ENCODE measurements at regions not wholly inside any gene's neighbourhood (a gene's known extent, or its start where the extent isn't known, plus 50 kb on each side); places are given as distances from the start of the nearest gene placed in this dataset.

DNA sequence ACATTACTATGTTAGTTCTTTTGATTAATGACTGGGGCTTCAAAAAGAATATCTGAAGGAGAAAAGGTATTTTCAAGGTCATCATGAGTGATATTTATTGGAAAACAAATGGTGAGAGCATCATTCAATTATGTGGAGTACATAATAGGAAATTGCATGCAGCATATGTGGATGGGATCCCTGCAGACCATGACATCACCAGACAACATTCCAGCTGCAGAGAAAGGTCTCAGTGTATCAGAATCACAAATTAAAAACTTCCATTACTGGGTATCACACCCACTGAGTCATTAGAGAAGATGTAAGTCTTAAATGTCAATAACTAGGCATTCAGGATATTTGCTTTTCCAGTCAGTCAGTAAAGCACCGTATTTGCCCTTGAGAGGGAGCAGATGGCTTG, 574.4 kb upstream of the SLC10A2 start:
- H3K27ac ChIP-seq (ENCODE audit: insufficient read depth, low read length, poor library complexity, severe bottlenecking) = no peak overlapping the region
- H3K27me3 ChIP-seq (replicated peaks; ENCODE audit: control insufficient read depth, insufficient read depth, low read length, poor library complexity, severe bottlenecking) = no peaks in the 10 kb centered on the region
- no peaks in the 10 kb centered on the region for H3K4me1 ChIP-seq (ENCODE audit: control insufficient read depth, insufficient read depth, low read length, poor library complexity, severe bottlenecking)
- no peaks in the 10 kb centered on the region for H3K36me3 ChIP-seq (ENCODE audit: control insufficient read depth, insufficient read depth, low read length)
- DNase-seq = no peak
- H3K4me3 ChIP-seq (ENCODE audit: insufficient read depth, low read depth, low read length, poor library complexity, severe bottlenecking) = no peak overlapping the region
- no peaks in the 10 kb centered on the region for H3K9me3 ChIP-seq (ENCODE audit: control insufficient read depth, low read length)

DNA sequence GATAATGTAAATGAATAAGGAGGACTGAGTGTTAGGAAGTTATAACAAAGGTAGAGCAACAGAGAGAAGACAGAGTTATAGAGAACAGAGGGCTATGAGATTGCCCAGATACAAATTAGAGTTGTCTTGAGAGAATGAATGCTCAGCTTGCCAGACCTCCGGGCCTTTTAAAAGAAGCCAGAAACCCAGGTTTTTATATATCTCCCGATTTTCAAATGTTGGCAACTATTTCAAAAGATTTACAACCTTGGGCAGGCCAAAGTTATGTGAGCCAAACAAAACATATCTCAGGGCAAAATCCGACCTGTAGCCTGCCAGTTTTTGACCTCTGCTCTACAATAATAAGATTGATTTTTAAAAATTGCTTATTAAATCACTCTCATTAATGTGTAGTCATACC, 573.1 kb upstream of the SLC10A2 start:
- DNase-seq = no peak
- no peaks in the 10 kb centered on the region for H3K36me3 ChIP-seq (ENCODE audit: control insufficient read depth, insufficient read depth, low read length)
- H3K4me1 ChIP-seq (ENCODE audit: control insufficient read depth, insufficient read depth, low read length, poor library complexity, severe bottlenecking) = no peaks in the 10 kb centered on the region
- no peak overlapping the region for H3K4me3 ChIP-seq (ENCODE audit: insufficient read depth, low read depth, low read length, poor library complexity, severe bottlenecking)
- no peaks in the 10 kb centered on the region for H3K9me3 ChIP-seq (ENCODE audit: control insufficient read depth, low read length)
- no peak overlapping the region for H3K27ac ChIP-seq (ENCODE audit: insufficient read depth, low read length, poor library complexity, severe bottlenecking)
- H3K27me3 ChIP-seq (replicated peaks; ENCODE audit: control insufficient read depth, insufficient read depth, low read length, poor library complexity, severe bottlenecking) = no peaks in the 10 kb centered on the region

DNA sequence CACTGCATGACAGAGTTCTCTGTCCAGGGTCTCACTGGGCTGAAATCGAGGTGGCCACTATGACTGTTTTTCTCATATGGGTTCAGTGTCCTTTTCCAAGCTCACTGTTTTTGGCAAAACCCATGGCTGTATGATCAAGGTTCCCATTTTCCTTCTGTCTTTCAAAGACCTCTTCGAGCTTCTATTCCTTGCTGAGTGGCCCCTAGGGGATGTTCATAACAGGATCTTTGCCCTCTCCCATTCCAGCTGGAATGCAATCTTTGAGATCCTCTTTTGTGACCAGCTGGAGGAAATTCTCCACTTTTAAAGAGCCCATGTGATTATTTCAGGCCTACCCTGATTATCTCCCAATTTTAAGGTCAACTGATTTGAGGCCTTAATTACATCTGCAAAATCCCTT, 572.5 kb upstream of the SLC10A2 start:
- H3K4me1 ChIP-seq (ENCODE audit: control insufficient read depth, insufficient read depth, low read length, poor library complexity, severe bottlenecking) = no peaks in the 10 kb centered on the region
- no peaks in the 10 kb centered on the region for H3K9me3 ChIP-seq (ENCODE audit: control insufficient read depth, low read length)

DNA sequence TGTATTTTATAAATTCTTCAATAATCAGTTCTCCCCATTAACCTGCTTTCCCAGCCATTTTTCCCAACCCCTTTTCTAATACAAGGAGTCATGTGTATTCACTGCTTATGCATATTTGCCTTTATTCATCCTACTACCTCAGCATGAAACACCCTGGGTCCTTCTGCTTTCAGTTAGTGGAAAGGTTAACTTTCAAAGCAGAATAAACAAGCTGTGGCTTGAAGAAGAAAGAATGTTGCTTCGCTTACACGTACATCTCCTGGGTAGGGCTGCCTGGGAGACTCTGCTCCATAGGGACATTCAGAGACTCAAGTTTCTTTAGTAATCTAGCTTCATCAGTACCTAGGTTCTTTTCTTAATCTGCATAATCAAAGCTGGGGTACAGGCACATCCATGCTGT, 567.8 kb upstream of the SLC10A2 start:
- no peaks in the 10 kb centered on the region for H3K9me3 ChIP-seq (ENCODE audit: control insufficient read depth, low read length)
- no peak overlapping the region for H3K4me3 ChIP-seq (ENCODE audit: insufficient read depth, low read depth, low read length, poor library complexity, severe bottlenecking)
- no peak for DNase-seq
- no peaks in the 10 kb centered on the region for H3K4me1 ChIP-seq (ENCODE audit: control insufficient read depth, insufficient read depth, low read length, poor library complexity, severe bottlenecking)
- H3K36me3 ChIP-seq (ENCODE audit: control insufficient read depth, insufficient read depth, low read length) = no peaks in the 10 kb centered on the region
- no peak overlapping the region for H3K27ac ChIP-seq (ENCODE audit: insufficient read depth, low read length, poor library complexity, severe bottlenecking)
- H3K27me3 ChIP-seq (replicated peaks; ENCODE audit: control insufficient read depth, insufficient read depth, low read length, poor library complexity, severe bottlenecking) = no peaks in the 10 kb centered on the region

More for the DNA sequence above, 572.5 kb upstream of the SLC10A2 start:
- Histone ChIP-seq H3K27ac (ENCODE audit: insufficient read depth, low read length, poor library complexity, severe bottlenecking) (no peak overlapping the region), H3K36me3 (ENCODE audit: control insufficient read depth, insufficient read depth, low read length) (no peaks in the 10 kb centered on the region), H3K4me3 (ENCODE audit: insufficient read depth, low read depth, low read length, poor library complexity, severe bottlenecking) (no peak overlapping the region), H3K27me3 (replicated peaks; ENCODE audit: control insufficient read depth, insufficient read depth, low read length, poor library complexity, severe bottlenecking) (no peaks in the 10 kb centered on the region)
- DNase-seq = no peak

DNA sequence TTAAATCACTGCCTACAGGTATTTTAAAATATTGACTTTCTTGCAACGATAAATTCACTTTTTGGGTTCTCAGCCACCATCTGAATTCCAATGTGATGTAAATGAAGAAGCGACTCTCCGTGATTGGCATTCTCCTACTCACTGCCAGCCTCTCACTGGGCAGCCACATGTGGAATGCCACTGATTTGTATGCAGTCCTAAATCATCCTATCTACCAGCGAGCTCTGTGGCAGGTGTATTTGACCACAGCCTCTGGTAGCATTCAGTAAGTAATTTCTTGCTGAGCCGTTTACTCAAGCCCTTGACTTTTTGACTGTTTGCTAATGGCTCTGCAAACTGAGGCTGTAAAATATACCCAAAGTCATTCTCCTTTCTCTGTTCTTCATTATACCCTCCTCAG, 559.0 kb upstream of the SLC10A2 start:
- H3K36me3 ChIP-seq (ENCODE audit: control insufficient read depth, insufficient read depth, low read length) = no peaks in the 10 kb centered on the region
- H3K27me3 ChIP-seq (replicated peaks; ENCODE audit: control insufficient read depth, insufficient read depth, low read length, poor library complexity, severe bottlenecking) = no peaks in the 10 kb centered on the region
- H3K27ac ChIP-seq (ENCODE audit: insufficient read depth, low read length, poor library complexity, severe bottlenecking) = no peak overlapping the region
- no peaks in the 10 kb centered on the region for H3K4me1 ChIP-seq (ENCODE audit: control insufficient read depth, insufficient read depth, low read length, poor library complexity, severe bottlenecking)
- H3K9me3 ChIP-seq (ENCODE audit: control insufficient read depth, low read length) = no peaks in the 10 kb centered on the region
- no peak for DNase-seq
- H3K4me3 ChIP-seq (ENCODE audit: insufficient read depth, low read depth, low read length, poor library complexity, severe bottlenecking) = no peak overlapping the region

DNA sequence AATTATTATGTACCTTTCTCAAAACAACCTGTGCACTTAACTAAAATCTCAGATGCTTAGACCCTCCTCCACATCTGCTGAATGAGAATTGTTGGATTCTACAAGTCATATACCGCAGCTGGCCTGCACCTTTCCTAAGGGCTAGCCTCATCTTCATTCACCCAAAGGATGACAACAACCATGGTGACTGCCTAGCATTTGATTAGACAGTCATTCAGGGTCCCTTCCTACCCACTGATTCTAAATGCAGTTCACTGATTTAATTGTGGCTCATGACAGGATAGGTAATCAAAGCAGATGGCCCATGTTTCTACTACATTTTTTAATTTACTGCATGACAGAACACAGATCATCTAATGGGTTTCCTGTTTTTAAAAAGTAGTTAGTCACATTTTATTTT, 551.9 kb upstream of the SLC10A2 start:
- no peak overlapping the region for H3K4me3 ChIP-seq (ENCODE audit: insufficient read depth, low read depth, low read length, poor library complexity, severe bottlenecking)
- no peaks in the 10 kb centered on the region for H3K9me3 ChIP-seq (ENCODE audit: control insufficient read depth, low read length)
- DNase-seq = no peak
- H3K27me3 ChIP-seq (replicated peaks; ENCODE audit: control insufficient read depth, insufficient read depth, low read length, poor library complexity, severe bottlenecking) = no peaks in the 10 kb centered on the region
- no peaks in the 10 kb centered on the region for H3K4me1 ChIP-seq (ENCODE audit: control insufficient read depth, insufficient read depth, low read length, poor library complexity, severe bottlenecking)
- no peak overlapping the region for H3K27ac ChIP-seq (ENCODE audit: insufficient read depth, low read length, poor library complexity, severe bottlenecking)
- H3K36me3 ChIP-seq (ENCODE audit: control insufficient read depth, insufficient read depth, low read length) = no peaks in the 10 kb centered on the region

DNA sequence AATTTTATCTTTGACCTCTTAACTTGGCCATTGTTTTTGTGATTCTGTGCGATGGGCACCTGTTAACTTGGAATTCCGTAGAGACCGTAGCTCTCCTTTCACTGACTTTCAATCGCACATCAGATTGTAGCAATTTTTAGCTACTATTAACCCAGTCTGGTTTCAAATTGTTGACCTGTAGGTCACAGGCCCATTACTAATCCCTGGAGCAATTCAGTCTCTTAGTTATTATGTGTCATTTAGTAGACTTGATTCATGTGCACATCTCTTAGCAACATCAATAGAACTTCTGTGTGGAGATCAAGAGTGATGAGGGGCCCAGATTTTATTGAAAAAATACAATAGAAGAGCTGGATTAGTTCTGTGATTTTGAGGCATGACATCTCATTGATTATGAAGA, 549.6 kb upstream of the SLC10A2 start:
- H3K27ac ChIP-seq (ENCODE audit: insufficient read depth, low read length, poor library complexity, severe bottlenecking) = no peak overlapping the region
- no peaks in the 10 kb centered on the region for H3K36me3 ChIP-seq (ENCODE audit: control insufficient read depth, insufficient read depth, low read length)
- no peaks in the 10 kb centered on the region for H3K4me1 ChIP-seq (ENCODE audit: control insufficient read depth, insufficient read depth, low read length, poor library complexity, severe bottlenecking)
- no peak overlapping the region for H3K4me3 ChIP-seq (ENCODE audit: insufficient read depth, low read depth, low read length, poor library complexity, severe bottlenecking)
- no peaks in the 10 kb centered on the region for H3K27me3 ChIP-seq (replicated peaks; ENCODE audit: control insufficient read depth, insufficient read depth, low read length, poor library complexity, severe bottlenecking)
- no peak for DNase-seq
- no peaks in the 10 kb centered on the region for H3K9me3 ChIP-seq (ENCODE audit: control insufficient read depth, low read length)

DNA sequence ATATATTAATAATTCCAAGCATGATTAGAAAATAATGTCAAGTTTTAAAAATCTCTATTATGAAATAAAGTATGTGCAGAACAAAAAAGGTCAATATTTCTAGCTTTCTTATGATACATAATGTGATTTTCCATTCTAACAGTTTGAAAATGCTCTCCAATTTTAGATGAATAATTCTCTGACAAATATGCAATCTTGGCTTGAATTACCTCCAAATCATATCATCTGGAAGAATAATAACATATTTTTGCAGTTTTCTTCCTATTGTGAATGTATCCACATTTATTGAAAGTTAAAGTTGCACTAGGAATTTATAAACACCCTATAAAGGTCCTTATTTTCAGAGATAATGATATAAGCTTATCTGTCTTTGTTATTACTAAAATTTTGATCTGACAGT, 548.5 kb upstream of the SLC10A2 start:
- no peaks in the 10 kb centered on the region for H3K4me1 ChIP-seq (ENCODE audit: control insufficient read depth, insufficient read depth, low read length, poor library complexity, severe bottlenecking)
- H3K4me3 ChIP-seq (ENCODE audit: insufficient read depth, low read depth, low read length, poor library complexity, severe bottlenecking) = no peak overlapping the region
- no peaks in the 10 kb centered on the region for H3K36me3 ChIP-seq (ENCODE audit: control insufficient read depth, insufficient read depth, low read length)
- no peaks in the 10 kb centered on the region for H3K27me3 ChIP-seq (replicated peaks; ENCODE audit: control insufficient read depth, insufficient read depth, low read length, poor library complexity, severe bottlenecking)
- H3K9me3 ChIP-seq (ENCODE audit: control insufficient read depth, low read length) = no peaks in the 10 kb centered on the region
- no peak for DNase-seq
- no peak overlapping the region for H3K27ac ChIP-seq (ENCODE audit: insufficient read depth, low read length, poor library complexity, severe bottlenecking)

DNA sequence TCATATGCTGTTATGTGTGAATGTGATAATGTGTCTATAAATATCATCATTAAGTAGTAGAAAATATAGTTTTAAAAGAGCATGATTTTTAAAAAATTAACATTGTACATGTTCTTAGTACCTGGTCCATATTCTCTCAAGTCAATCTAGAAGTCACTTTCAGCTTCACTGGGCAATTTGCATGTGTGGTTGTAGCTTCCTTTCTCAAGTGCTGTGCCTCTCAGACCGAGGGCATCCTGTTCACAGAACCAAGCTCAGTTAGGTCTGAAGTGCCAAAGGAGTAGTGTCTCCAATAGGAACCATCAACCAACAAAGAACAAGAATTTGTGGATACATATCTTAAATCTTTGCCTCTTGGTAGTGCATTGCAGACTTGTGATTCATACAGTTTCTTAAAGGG, 541.8 kb upstream of the SLC10A2 start:
- no peaks in the 10 kb centered on the region for H3K36me3 ChIP-seq (ENCODE audit: control insufficient read depth, insufficient read depth, low read length)
- no peaks in the 10 kb centered on the region for H3K4me1 ChIP-seq (ENCODE audit: control insufficient read depth, insufficient read depth, low read length, poor library complexity, severe bottlenecking)
- no peak for DNase-seq
- no peak overlapping the region for H3K4me3 ChIP-seq (ENCODE audit: insufficient read depth, low read depth, low read length, poor library complexity, severe bottlenecking)
- no peaks in the 10 kb centered on the region for H3K27me3 ChIP-seq (replicated peaks; ENCODE audit: control insufficient read depth, insufficient read depth, low read length, poor library complexity, severe bottlenecking)
- H3K9me3 ChIP-seq (ENCODE audit: control insufficient read depth, low read length) = no peaks in the 10 kb centered on the region
- H3K27ac ChIP-seq (ENCODE audit: insufficient read depth, low read length, poor library complexity, severe bottlenecking) = no peak overlapping the region

DNA sequence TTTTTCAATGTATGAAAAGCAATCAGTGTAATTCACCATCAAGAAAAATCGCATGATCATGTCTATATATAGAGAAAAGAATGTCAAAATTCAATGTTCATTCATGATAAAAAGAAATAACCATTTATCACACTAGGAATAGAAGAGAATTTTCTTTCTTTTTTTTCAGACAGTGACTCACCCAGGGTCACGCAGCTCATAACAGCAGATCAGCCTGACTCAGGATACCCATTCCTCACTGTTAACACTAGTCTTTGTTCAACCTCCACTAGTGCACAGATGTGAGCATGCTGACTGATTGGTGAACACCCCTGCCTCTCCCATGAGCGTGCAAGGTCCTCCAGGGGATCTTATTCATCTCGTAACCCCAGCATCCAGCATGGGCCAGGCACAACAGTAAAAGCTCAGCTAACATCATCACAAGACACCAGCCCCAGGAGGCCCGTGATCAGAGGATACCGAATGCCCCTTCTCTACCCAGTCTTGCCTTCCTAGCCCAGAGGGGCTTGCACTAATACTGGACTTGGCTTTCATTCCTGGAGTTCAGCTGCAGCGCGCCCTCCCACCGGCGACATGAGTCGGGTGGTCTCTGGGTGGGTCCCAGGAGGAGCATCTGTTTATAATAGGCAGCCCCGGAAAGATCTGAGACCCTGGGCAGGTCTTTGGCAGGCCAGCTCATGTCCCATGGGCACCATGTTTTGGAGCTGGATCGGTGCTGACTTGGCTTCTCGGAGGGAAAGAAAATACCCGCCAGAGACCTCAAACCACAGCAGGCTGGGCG, 539.5 kb upstream of the SLC10A2 start:
- Histone ChIP-seq H3K27ac (ENCODE audit: insufficient read depth, low read length, poor library complexity, severe bottlenecking) (no peak overlapping the region), H3K36me3 (ENCODE audit: control insufficient read depth, insufficient read depth, low read length) (no peaks in the 10 kb centered on the region), H3K27me3 (replicated peaks; ENCODE audit: control insufficient read depth, insufficient read depth, low read length, poor library complexity, severe bottlenecking) (no peaks in the 10 kb centered on the region), H3K9me3 (ENCODE audit: control insufficient read depth, low read length) (no peaks in the 10 kb centered on the region), H3K4me1 (ENCODE audit: control insufficient read depth, insufficient read depth, low read length, poor library complexity, severe bottlenecking) (no peaks in the 10 kb centered on the region), H3K4me3 (ENCODE audit: insufficient read depth, low read depth, low read length, poor library complexity, severe bottlenecking) (no peak overlapping the region)
- DNase-seq = no peak
